ENCODE measurements at regions not wholly inside any gene's neighbourhood (a gene's known extent, or its start where the extent isn't known, plus 50 kb on each side); places are given as distances from the start of the nearest gene placed in this dataset.

GRCh38 chr11:32312865-32313403, 122.4 kb downstream of the WT1 start:
- no peaks in the 10 kb centered on the region for H3K9me3 ChIP-seq (ENCODE audit: control insufficient read depth, low read length)
- no peaks in the 10 kb centered on the region for H3K27me3 ChIP-seq (replicated peaks; ENCODE audit: control insufficient read depth, insufficient read depth, low read length, poor library complexity, severe bottlenecking)
- no peak for DNase-seq
- no peaks in the 10 kb centered on the region for H3K36me3 ChIP-seq (ENCODE audit: control insufficient read depth, insufficient read depth, low read length)
- no peak overlapping the region for H3K27ac ChIP-seq (ENCODE audit: insufficient read depth, low read length, poor library complexity, severe bottlenecking)
- no peak overlapping the region for H3K4me3 ChIP-seq (ENCODE audit: insufficient read depth, low read depth, low read length, poor library complexity, severe bottlenecking)
- H3K4me1 ChIP-seq (ENCODE audit: control insufficient read depth, insufficient read depth, low read length, poor library complexity, severe bottlenecking): no peaks in the 10 kb centered on the region

- Histone ChIP-seq H3K36me3 (ENCODE audit: control insufficient read depth, insufficient read depth, low read length) (no peaks in the 10 kb centered on the region), H3K9me3 (ENCODE audit: control insufficient read depth, low read length) (no peaks in the 10 kb centered on the region), H3K4me3 (ENCODE audit: insufficient read depth, low read depth, low read length, poor library complexity, severe bottlenecking) (no peak overlapping the region)
These were observed 121.9 kb downstream of the WT1 start for GRCh38 chr11:32313477-32313876.

GRCh38 chr11:32315121-32315520, 120.2 kb downstream of the WT1 start:
- H3K27ac ChIP-seq (ENCODE audit: insufficient read depth, low read length, poor library complexity, severe bottlenecking): no peak overlapping the region
- H3K4me3 ChIP-seq (ENCODE audit: insufficient read depth, low read depth, low read length, poor library complexity, severe bottlenecking): no peak overlapping the region
- H3K9me3 ChIP-seq (ENCODE audit: control insufficient read depth, low read length): no peaks in the 10 kb centered on the region
- DNase-seq: no peak
- H3K4me1 ChIP-seq (ENCODE audit: control insufficient read depth, insufficient read depth, low read length, poor library complexity, severe bottlenecking): no peaks in the 10 kb centered on the region
- H3K36me3 ChIP-seq (ENCODE audit: control insufficient read depth, insufficient read depth, low read length): no peaks in the 10 kb centered on the region
- no peaks in the 10 kb centered on the region for H3K27me3 ChIP-seq (replicated peaks; ENCODE audit: control insufficient read depth, insufficient read depth, low read length, poor library complexity, severe bottlenecking)

More at GRCh38 chr11:32313477-32313876, 121.9 kb downstream of the WT1 start:
- DNase-seq: no peak
- Histone ChIP-seq H3K27me3 (replicated peaks; ENCODE audit: control insufficient read depth, insufficient read depth, low read length, poor library complexity, severe bottlenecking) (no peaks in the 10 kb centered on the region), H3K4me1 (ENCODE audit: control insufficient read depth, insufficient read depth, low read length, poor library complexity, severe bottlenecking) (no peaks in the 10 kb centered on the region), H3K27ac (ENCODE audit: insufficient read depth, low read length, poor library complexity, severe bottlenecking) (no peak overlapping the region)

GRCh38 chr11:32316232-32316631, 119.1 kb downstream of the WT1 start:
- no peak for DNase-seq
- Histone ChIP-seq H3K27ac (ENCODE audit: insufficient read depth, low read length, poor library complexity, severe bottlenecking) (no peak overlapping the region), H3K4me1 (ENCODE audit: control insufficient read depth, insufficient read depth, low read length, poor library complexity, severe bottlenecking) (no peaks in the 10 kb centered on the region), H3K36me3 (ENCODE audit: control insufficient read depth, insufficient read depth, low read length) (no peaks in the 10 kb centered on the region), H3K9me3 (ENCODE audit: control insufficient read depth, low read length) (no peaks in the 10 kb centered on the region), H3K4me3 (ENCODE audit: insufficient read depth, low read depth, low read length, poor library complexity, severe bottlenecking) (no peak overlapping the region), H3K27me3 (replicated peaks; ENCODE audit: control insufficient read depth, insufficient read depth, low read length, poor library complexity, severe bottlenecking) (no peaks in the 10 kb centered on the region)

- Histone ChIP-seq H3K4me3 (ENCODE audit: insufficient read depth, low read depth, low read length, poor library complexity, severe bottlenecking) (no peak overlapping the region), H3K27me3 (replicated peaks; ENCODE audit: control insufficient read depth, insufficient read depth, low read length, poor library complexity, severe bottlenecking) (no peaks in the 10 kb centered on the region), H3K4me1 (ENCODE audit: control insufficient read depth, insufficient read depth, low read length, poor library complexity, severe bottlenecking) (no peaks in the 10 kb centered on the region), H3K36me3 (ENCODE audit: control insufficient read depth, insufficient read depth, low read length) (no peaks in the 10 kb centered on the region), H3K9me3 (ENCODE audit: control insufficient read depth, low read length) (no peaks in the 10 kb centered on the region), H3K27ac (ENCODE audit: insufficient read depth, low read length, poor library complexity, severe bottlenecking) (no peak overlapping the region)
- DNase-seq: no peak
These were observed 118.3 kb downstream of the WT1 start for GRCh38 chr11:32316858-32317642.

GRCh38 chr11:32317643-32318042, 117.7 kb downstream of the WT1 start:
- no peaks in the 10 kb centered on the region for H3K9me3 ChIP-seq (ENCODE audit: control insufficient read depth, low read length)
- no peaks in the 10 kb centered on the region for H3K27me3 ChIP-seq (replicated peaks; ENCODE audit: control insufficient read depth, insufficient read depth, low read length, poor library complexity, severe bottlenecking)
- DNase-seq: no peak
- no peaks in the 10 kb centered on the region for H3K36me3 ChIP-seq (ENCODE audit: control insufficient read depth, insufficient read depth, low read length)
- no peaks in the 10 kb centered on the region for H3K4me1 ChIP-seq (ENCODE audit: control insufficient read depth, insufficient read depth, low read length, poor library complexity, severe bottlenecking)
- H3K4me3 ChIP-seq (ENCODE audit: insufficient read depth, low read depth, low read length, poor library complexity, severe bottlenecking): no peak overlapping the region
- H3K27ac ChIP-seq (ENCODE audit: insufficient read depth, low read length, poor library complexity, severe bottlenecking): no peak overlapping the region

GRCh38 chr11:32318071-32319055, 117.0 kb downstream of the WT1 start:
- no peaks in the 10 kb centered on the region for H3K4me1 ChIP-seq (ENCODE audit: control insufficient read depth, insufficient read depth, low read length, poor library complexity, severe bottlenecking)
- H3K36me3 ChIP-seq (ENCODE audit: control insufficient read depth, insufficient read depth, low read length): no peaks in the 10 kb centered on the region
- no peak for DNase-seq
- H3K27me3 ChIP-seq (replicated peaks; ENCODE audit: control insufficient read depth, insufficient read depth, low read length, poor library complexity, severe bottlenecking): no peaks in the 10 kb centered on the region
- no peaks in the 10 kb centered on the region for H3K9me3 ChIP-seq (ENCODE audit: control insufficient read depth, low read length)
- no peak overlapping the region for H3K27ac ChIP-seq (ENCODE audit: insufficient read depth, low read length, poor library complexity, severe bottlenecking)
- no peak overlapping the region for H3K4me3 ChIP-seq (ENCODE audit: insufficient read depth, low read depth, low read length, poor library complexity, severe bottlenecking)

GRCh38 chr11:32323814-32324130, 111.6 kb downstream of the WT1 start:
- DNase-seq: no peak
- H3K27ac ChIP-seq (ENCODE audit: insufficient read depth, low read length, poor library complexity, severe bottlenecking): no peak overlapping the region
- H3K4me1 ChIP-seq (ENCODE audit: control insufficient read depth, insufficient read depth, low read length, poor library complexity, severe bottlenecking): no peaks in the 10 kb centered on the region
- H3K36me3 ChIP-seq (ENCODE audit: control insufficient read depth, insufficient read depth, low read length): no peaks in the 10 kb centered on the region
- no peaks in the 10 kb centered on the region for H3K27me3 ChIP-seq (replicated peaks; ENCODE audit: control insufficient read depth, insufficient read depth, low read length, poor library complexity, severe bottlenecking)
- no peaks in the 10 kb centered on the region for H3K9me3 ChIP-seq (ENCODE audit: control insufficient read depth, low read length)
- no peak overlapping the region for H3K4me3 ChIP-seq (ENCODE audit: insufficient read depth, low read depth, low read length, poor library complexity, severe bottlenecking)

- Histone ChIP-seq H3K4me3 (ENCODE audit: insufficient read depth, low read depth, low read length, poor library complexity, severe bottlenecking) (no peak overlapping the region), H3K27me3 (replicated peaks; ENCODE audit: control insufficient read depth, insufficient read depth, low read length, poor library complexity, severe bottlenecking) (no peaks in the 10 kb centered on the region), H3K9me3 (ENCODE audit: control insufficient read depth, low read length) (no peaks in the 10 kb centered on the region), H3K36me3 (ENCODE audit: control insufficient read depth, insufficient read depth, low read length) (no peaks in the 10 kb centered on the region), H3K27ac (ENCODE audit: insufficient read depth, low read length, poor library complexity, severe bottlenecking) (no peak overlapping the region), H3K4me1 (ENCODE audit: control insufficient read depth, insufficient read depth, low read length, poor library complexity, severe bottlenecking) (no peaks in the 10 kb centered on the region)
- no peak for DNase-seq
These were observed 110.2 kb downstream of the WT1 start for GRCh38 chr11:32325187-32325586.

- DNase-seq: no peak
- no peaks in the 10 kb centered on the region for H3K4me1 ChIP-seq (ENCODE audit: control insufficient read depth, insufficient read depth, low read length, poor library complexity, severe bottlenecking)
- H3K27ac ChIP-seq (ENCODE audit: insufficient read depth, low read length, poor library complexity, severe bottlenecking): no peak overlapping the region
- no peaks in the 10 kb centered on the region for H3K27me3 ChIP-seq (replicated peaks; ENCODE audit: control insufficient read depth, insufficient read depth, low read length, poor library complexity, severe bottlenecking)
- no peaks in the 10 kb centered on the region for H3K36me3 ChIP-seq (ENCODE audit: control insufficient read depth, insufficient read depth, low read length)
- no peaks in the 10 kb centered on the region for H3K9me3 ChIP-seq (ENCODE audit: control insufficient read depth, low read length)
- no peak overlapping the region for H3K4me3 ChIP-seq (ENCODE audit: insufficient read depth, low read depth, low read length, poor library complexity, severe bottlenecking)
These were observed 109.6 kb downstream of the WT1 start for GRCh38 chr11:32325725-32326124.

All from effector memory CD4-positive, alpha-beta T cell (primary cell).